ENCODE measurements at regions not wholly inside any gene's neighbourhood (a gene's known extent, or its start where the extent isn't known, plus 50 kb on each side); places are given as distances from the start of the nearest gene placed in this dataset.
A peak's percentile ranks its signal among the peaks of the same experiment; 100 is the strongest.

- Histone ChIP-seq H3K36me3 (no peaks in the 10 kb centered on the region), H3K9me3 (peaks cover 0 to 4% (median 0%) of the 10 kb centered on the region in 4 donors), H3K27me3 (no peaks in the 10 kb centered on the region), H3K4me3 (no peak overlapping the region), H3K27ac (no peak overlapping the region), H3K4me1 (no peaks in the 10 kb centered on the region)
- ATAC-seq (ENCODE audit: low FRiP score in 2 of 2) (peak in 1 of 2 donors; percentile 27), DNase-seq (no peak)
- TF ChIP-seq POLR2A (IDR thresholded peaks at IDR 0.05) (no peak), CTCF (IDR thresholded peaks at IDR 0.05) (no peak), EP300 (IDR thresholded peaks at IDR 0.05) (no peak), POLR2AphosphoS5 (IDR thresholded peaks at IDR 0.05) (no peak)
- 74 to 76% methylated on average over 5 of the region's 5 CpGs for WGBS, 2 donors
Observed at GRCh38 chr6:159494586-159494972, 198.5 kb downstream of the SOD2 start.

GRCh38 chr6:159493898-159494585, 199.0 kb downstream of the SOD2 start:
- no peaks in the 10 kb centered on the region for H3K4me1 ChIP-seq
- H3K9me3 ChIP-seq = peaks cover 0 to 4% (median 0%) of the 10 kb centered on the region in 4 donors
- H3K4me3 ChIP-seq = no peak overlapping the region
- peak in 1 of 2 donors; percentile 52 for ATAC-seq (ENCODE audit: low FRiP score in 2 of 2)
- no peak overlapping the region for H3K27ac ChIP-seq
- no peaks in the 10 kb centered on the region for H3K36me3 ChIP-seq
- no peak for DNase-seq
- no peaks in the 10 kb centered on the region for H3K27me3 ChIP-seq
- TF ChIP-seq CTCF (IDR thresholded peaks at IDR 0.05) (no peak), EP300 (IDR thresholded peaks at IDR 0.05) (no peak), POLR2A (IDR thresholded peaks at IDR 0.05) (no peak), POLR2AphosphoS5 (IDR thresholded peaks at IDR 0.05) (no peak)
- WGBS, 2 donors = 72 to 82% methylated on average over 5 of the region's 5 CpGs

- no peak overlapping the region for H3K27ac ChIP-seq
- no peaks in the 10 kb centered on the region for H3K4me1 ChIP-seq
- peaks cover 0 to under 1% (median 0%) of the 10 kb centered on the region in 4 donors for H3K9me3 ChIP-seq
- no peaks in the 10 kb centered on the region for H3K27me3 ChIP-seq
- no peaks in the 10 kb centered on the region for H3K36me3 ChIP-seq
- 88 to 92% methylated on average over 15 of the region's 15 CpGs for WGBS, 2 donors
- TF ChIP-seq EP300 (IDR thresholded peaks at IDR 0.05) = no peak
- no peak for TF ChIP-seq POLR2A (IDR thresholded peaks at IDR 0.05)
- TF ChIP-seq CTCF (IDR thresholded peaks at IDR 0.05) = no peak
- no peak for TF ChIP-seq POLR2AphosphoS5 (IDR thresholded peaks at IDR 0.05)
- peak in 1 of 2 donors; percentile 13 for DNase-seq
- ATAC-seq (ENCODE audit: low FRiP score in 2 of 2) = no peak
- no peak overlapping the region for H3K4me3 ChIP-seq
Observed at GRCh38 chr6:159493231-159493897, 199.7 kb downstream of the SOD2 start.

- no peak for DNase-seq
- H3K36me3 ChIP-seq = no peaks in the 10 kb centered on the region
- ATAC-seq (ENCODE audit: low FRiP score in 2 of 2) = peak; percentile 53 to 73
- no peaks in the 10 kb centered on the region for H3K9me3 ChIP-seq
- H3K4me1 ChIP-seq = no peaks in the 10 kb centered on the region
- no peak for TF ChIP-seq POLR2A (IDR thresholded peaks at IDR 0.05)
- TF ChIP-seq EP300 (IDR thresholded peaks at IDR 0.05) = no peak
- no peak for TF ChIP-seq POLR2AphosphoS5 (IDR thresholded peaks at IDR 0.05)
- no peak for TF ChIP-seq CTCF (IDR thresholded peaks at IDR 0.05)
- WGBS, 2 donors = 47 to 51% methylated on average over 6 of the region's 6 CpGs
- H3K4me3 ChIP-seq = no peak overlapping the region
- H3K27me3 ChIP-seq = no peaks in the 10 kb centered on the region
- H3K27ac ChIP-seq = no peak overlapping the region
Observed at GRCh38 chr6:159490298-159490937, 202.6 kb downstream of the SOD2 start.

Data from upper lobe of left lung (tissue), 6 donors.